Fibroblast of pulmonary artery (primary cell): ENCODE measurements at regions not wholly inside any gene's neighbourhood (a gene's known extent, or its start where the extent isn't known, plus 50 kb on each side); places are given as distances from the start of the nearest gene placed in this dataset.

Experiments
- DNase-seq: peaks from one replicate; pipeline ENCODE4 v3.0.0-alpha.2; 2010; ENCODE audit warnings: low read depth
- H3K4me3 ChIP-seq: replicated peaks from 2 replicates; pipeline ENCODE4 v1.5.1; 2011; ENCODE audit warnings: low read depth, mild to moderate bottlenecking, control low read depth, low read length, moderate library complexity
- TF ChIP-seq, protein P1 (sequence below): IDR thresholded peaks from 2 replicates; pipeline ENCODE4 v1.5.1; 2011; ENCODE audit warnings: mild to moderate bottlenecking, control low read depth, low read length, inconsistent platforms; ENCODE audit errors: missing control alignments

DNA sequence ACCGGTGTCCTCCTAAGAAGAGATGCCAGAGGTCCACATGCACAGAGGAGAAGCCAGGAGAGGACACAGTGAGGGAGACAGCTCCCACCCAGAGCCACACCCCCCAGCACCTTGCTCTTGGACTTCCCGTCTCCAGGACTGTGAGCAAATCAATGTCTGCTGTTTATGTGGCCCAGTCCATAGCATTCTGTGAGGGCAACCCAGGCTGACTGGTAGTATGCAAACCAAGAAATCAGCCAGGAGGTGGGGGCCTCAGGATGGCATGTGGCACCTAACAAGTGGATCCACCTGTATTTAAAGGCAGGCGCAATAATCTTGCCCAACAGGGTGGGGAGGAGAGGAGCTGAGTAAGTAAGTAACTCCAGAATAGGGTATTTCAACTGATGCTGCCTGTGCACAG is 136.4 kb downstream of the BRD1 start:
- TF ChIP-seq, protein P1, sequence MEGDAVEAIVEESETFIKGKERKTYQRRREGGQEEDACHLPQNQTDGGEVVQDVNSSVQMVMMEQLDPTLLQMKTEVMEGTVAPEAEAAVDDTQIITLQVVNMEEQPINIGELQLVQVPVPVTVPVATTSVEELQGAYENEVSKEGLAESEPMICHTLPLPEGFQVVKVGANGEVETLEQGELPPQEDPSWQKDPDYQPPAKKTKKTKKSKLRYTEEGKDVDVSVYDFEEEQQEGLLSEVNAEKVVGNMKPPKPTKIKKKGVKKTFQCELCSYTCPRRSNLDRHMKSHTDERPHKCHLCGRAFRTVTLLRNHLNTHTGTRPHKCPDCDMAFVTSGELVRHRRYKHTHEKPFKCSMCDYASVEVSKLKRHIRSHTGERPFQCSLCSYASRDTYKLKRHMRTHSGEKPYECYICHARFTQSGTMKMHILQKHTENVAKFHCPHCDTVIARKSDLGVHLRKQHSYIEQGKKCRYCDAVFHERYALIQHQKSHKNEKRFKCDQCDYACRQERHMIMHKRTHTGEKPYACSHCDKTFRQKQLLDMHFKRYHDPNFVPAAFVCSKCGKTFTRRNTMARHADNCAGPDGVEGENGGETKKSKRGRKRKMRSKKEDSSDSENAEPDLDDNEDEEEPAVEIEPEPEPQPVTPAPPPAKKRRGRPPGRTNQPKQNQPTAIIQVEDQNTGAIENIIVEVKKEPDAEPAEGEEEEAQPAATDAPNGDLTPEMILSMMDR = no peak
- no peak for DNase-seq
- H3K4me3 ChIP-seq = no peak overlapping the region

DNA sequence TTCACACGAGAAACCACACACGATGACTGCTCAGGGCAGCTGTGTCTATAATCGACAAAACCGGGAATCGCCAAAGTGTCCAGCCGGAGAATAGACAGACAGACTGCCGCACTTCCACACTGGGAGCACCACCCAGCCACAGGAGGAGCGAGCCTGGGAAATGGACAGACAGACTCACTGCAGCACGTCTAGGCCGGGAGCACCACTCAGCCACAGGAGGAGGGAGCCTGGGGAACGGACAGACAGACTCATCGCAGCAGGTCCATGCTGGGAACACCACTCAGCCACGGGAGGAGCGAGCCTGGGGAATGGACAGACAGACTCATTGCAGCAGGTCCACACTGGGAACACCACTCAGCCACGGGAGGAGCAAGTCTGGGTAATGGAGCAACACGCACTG is 137.2 kb downstream of the BRD1 start:
- TF ChIP-seq, protein P1 = no peak
- DNase-seq = no peak
- H3K4me3 ChIP-seq = no peak overlapping the region

DNA sequence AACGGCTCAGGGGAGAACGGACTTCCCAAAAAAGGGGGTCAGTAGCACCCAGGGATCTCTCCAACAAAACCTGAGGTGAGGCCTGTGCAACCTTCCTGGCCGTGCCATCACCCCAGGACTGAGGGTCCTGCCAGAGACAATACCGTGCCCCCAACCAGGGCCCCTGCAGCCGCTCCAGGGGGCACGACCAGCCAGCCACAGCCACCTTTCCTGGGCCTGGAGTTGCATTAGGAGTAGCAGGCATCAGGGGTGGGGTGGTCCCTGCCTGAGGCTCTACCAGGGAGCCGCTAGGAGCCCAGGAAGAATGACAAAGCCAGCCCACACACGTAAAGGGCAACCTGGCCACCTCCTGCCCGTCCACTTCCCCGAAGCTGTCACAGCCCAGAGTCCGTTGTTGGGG is 137.8 kb downstream of the BRD1 start:
- no peak overlapping the region for H3K4me3 ChIP-seq
- TF ChIP-seq, protein P1 = no peak
- DNase-seq = no peak

DNA sequence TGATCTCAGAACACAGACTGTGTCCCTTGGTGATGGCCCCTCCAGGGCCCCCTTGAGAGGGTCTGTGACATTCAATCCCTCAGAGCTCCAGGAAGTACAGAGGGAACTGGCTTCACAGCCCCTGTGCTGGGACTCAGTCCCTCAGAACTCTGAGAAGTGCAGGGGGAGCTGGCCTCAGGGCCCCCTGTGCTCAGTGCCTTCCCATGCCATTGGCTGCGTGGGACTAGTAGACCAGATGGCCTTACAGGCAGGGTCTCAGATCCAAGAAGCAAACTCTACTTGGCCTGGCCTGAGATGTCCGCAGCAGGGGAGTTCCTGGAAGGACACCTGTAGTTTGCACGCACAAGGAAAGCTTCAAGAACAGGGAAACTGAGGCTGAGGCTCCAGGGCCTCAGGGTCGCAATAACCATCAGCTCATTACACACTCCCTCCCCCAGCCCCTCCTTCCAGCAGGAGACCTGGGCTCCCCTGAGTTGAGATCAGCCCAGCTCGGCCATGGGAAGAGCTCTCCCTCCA is 138.4 kb downstream of the BRD1 start:
- no peak for DNase-seq
- TF ChIP-seq, protein P1 = no peak
- H3K4me3 ChIP-seq = no peak overlapping the region

DNA sequence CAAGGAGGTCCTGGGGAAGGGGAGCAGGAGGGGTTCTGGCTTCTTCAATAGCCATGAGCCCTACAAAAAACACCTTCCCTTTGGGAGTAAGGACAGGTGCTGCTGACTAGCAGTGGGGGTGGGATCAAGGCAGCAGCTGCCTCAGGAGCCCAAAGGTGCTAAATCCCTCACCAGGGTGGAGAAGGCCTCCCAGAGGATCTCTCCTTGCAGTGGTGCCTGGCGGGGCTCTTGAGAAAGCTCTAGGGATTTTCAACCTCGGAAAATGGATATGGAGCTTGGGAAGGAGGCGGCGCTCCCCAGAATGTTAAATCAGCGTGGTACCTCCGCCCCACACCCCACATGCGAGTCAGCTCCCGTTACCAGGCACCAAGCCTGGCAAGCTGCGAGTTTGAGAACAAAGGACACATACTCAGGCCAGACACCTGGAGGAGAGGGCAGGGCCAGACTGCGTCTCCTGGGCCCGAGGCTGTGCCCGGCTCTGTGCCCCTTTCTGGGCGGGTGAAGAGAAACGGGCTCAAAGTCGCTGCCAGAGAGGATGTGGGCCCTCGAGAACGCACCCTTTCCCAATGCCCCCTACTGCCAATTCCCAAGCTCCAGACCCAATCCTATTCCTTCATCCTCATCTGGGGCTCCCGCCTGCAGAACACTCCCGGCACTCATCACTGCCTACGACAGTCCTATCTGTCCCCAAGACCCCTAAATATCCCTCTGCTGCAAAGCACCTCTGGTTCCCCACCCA is 139.0 kb downstream of the BRD1 start:
- DNase-seq = no peak
- H3K4me3 ChIP-seq = no peak overlapping the region
- TF ChIP-seq, protein P1 = no peak

DNA sequence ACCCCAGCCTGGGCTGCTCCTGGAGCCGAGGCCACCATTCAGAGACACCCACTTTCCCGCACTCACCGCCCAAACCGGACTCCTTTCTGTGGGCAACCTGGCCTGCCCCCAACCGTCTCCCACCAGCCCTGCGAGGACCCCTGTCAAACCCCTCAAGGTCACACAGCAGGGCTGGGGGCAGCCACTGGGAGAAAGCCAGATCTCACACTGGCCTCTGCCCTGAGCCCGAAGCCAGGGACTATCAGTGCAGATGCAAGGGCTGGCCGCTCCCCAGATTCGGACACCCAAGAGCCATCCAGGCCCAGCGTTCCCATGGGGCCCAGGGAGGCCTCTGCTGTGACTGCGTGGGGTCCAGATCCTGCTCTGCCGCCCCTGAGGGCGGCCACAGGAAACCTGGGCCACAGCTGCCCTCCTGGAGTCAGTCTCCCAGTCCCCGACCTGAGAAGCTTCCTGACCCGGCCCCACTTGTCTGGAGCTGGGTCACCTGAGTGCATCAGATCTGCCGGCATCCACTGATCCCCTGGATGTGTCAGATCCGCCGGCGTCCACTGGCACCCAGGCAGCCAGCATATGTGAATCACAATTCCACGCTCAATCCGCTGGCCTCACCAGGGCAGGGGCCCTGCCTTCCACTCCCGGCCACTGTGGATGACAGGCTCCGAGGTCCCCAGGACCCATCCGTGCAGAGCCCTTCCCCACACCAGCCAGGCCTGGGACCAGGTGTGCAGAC is 139.7 kb downstream of the BRD1 start:
- no peak overlapping the region for H3K4me3 ChIP-seq
- DNase-seq = no peak
- TF ChIP-seq, protein P1 = no peak
